GM23338 (cell line): ENCODE measurements at regions not wholly inside any gene's neighbourhood (a gene's known extent, or its start where the extent isn't known, plus 50 kb on each side); places are given as distances from the start of the nearest gene placed in this dataset.
A peak's percentile ranks its signal among the peaks of the same experiment; 100 is the strongest.

Experiments used
- ATAC-seq: fragments of 200-7000 bp; cut with Tn5 transposase; 3 replicates; pipeline ENCODE4 v1.9.1; 2020
- DNase-seq: peaks from one replicate; pipeline ENCODE4 v3.0.0-alpha.2; 2015; ENCODE audit warnings: low spot score
- H2AFZ ChIP-seq: fragments of 200-600 bp; sonication (generic); 2 replicates; pipeline ENCODE4 v1.8.0; 2016; ENCODE audit warnings: antibody characterized with exemption, mild to moderate bottlenecking, moderate library complexity
- H3F3A ChIP-seq: fragments of 200-600 bp; sonication (generic); replicated peaks from 2 replicates; pipeline ENCODE4 v1.8.0; 2017; ENCODE audit warnings: antibody characterized with exemption, mixed run types, low read depth
- H3K27ac ChIP-seq: fragments of 200-600 bp; sonication (generic); 2 replicates; pipeline ENCODE4 v1.6.1; 2016; ENCODE audit warnings: low read depth
- H3K27me3 ChIP-seq: fragments of 200-600 bp; sonication (generic); 2 replicates; pipeline ENCODE4 v1.8.0; 2016; ENCODE audit warnings: mild to moderate bottlenecking, mixed run types, moderate library complexity; ENCODE audit not compliant: insufficient read depth
- H3K36me3 ChIP-seq: fragments of 200-600 bp; sonication (generic); 2 replicates; pipeline ENCODE4 v1.8.0; 2016; ENCODE audit warnings: mild to moderate bottlenecking; ENCODE audit not compliant: insufficient read depth
- H3K4me1 ChIP-seq: fragments of 200-600 bp; sonication (generic); 2 replicates; pipeline ENCODE4 v1.8.0; 2016; ENCODE audit warnings: mild to moderate bottlenecking, moderate library complexity; ENCODE audit not compliant: insufficient read depth
- H3K4me2 ChIP-seq: fragments of 200-600 bp; sonication (generic); 2 replicates; pipeline ENCODE4 v1.7.1; 2017; ENCODE audit warnings: mixed run types
- H3K4me3 ChIP-seq: fragments of 200-600 bp; sonication (generic); 2 replicates; pipeline ENCODE4 v1.6.1; 2016; ENCODE audit warnings: mixed run types
- H3K79me2 ChIP-seq: fragments of 200-600 bp; sonication (generic); replicated peaks from 2 replicates; pipeline ENCODE4 v1.8.0; 2017; ENCODE audit warnings: mild to moderate bottlenecking; ENCODE audit not compliant: insufficient read depth
- H3K9me2 ChIP-seq: fragments of 200-600 bp; sonication (generic); 2 replicates; pipeline ENCODE4 v1.8.0; 2017; ENCODE audit not compliant: insufficient read depth
- H4K20me1 ChIP-seq: fragments of 200-600 bp; sonication (generic); replicated peaks from 2 replicates; pipeline ENCODE4 v1.8.0; 2017; ENCODE audit warnings: mild to moderate bottlenecking; ENCODE audit not compliant: insufficient read depth
- H3K27ac Mint-ChIP-seq: 2 replicates; pipeline ENCODE4 v1.8.0; 2020; ENCODE audit warnings: inconsistent platforms, mild to moderate bottlenecking, moderate library complexity, mixed read lengths
- H3K27me3 Mint-ChIP-seq: 3 replicates; pipeline ENCODE4 v1.8.0; 2022; ENCODE audit warnings: low read depth, mild to moderate bottlenecking, moderate library complexity, mixed read lengths, inconsistent platforms; ENCODE audit not compliant: insufficient read depth, poor library complexity
- H3K36me3 Mint-ChIP-seq: 3 replicates; pipeline ENCODE4 v1.8.0; 2021; ENCODE audit warnings: low read depth, mild to moderate bottlenecking, inconsistent platforms, moderate library complexity, mixed read lengths
- H3K4me1 Mint-ChIP-seq: 3 replicates; pipeline ENCODE4 v1.8.0; 2020; ENCODE audit warnings: mild to moderate bottlenecking, inconsistent platforms, mixed read lengths
- H3K4me3 Mint-ChIP-seq: 3 replicates; pipeline ENCODE4 v1.8.0; 2021; ENCODE audit warnings: moderate library complexity, mild to moderate bottlenecking, inconsistent platforms, mixed read lengths
- H3K9me3 Mint-ChIP-seq: 3 replicates; pipeline ENCODE4 v1.8.0; 2020; ENCODE audit warnings: moderate library complexity, mild to moderate bottlenecking, inconsistent platforms, mixed read lengths
- CTCF ChIP-seq, 2 experiments: fragments of 200-600 bp in 1 of 2; sonication (generic) in 1 of 2; conservative IDR thresholded peaks; 2 replicates each; pipeline versions ENCODE4 v1.5.1 to v1.6.1; 2016 to 2017; ENCODE audit warnings: antibody characterized with exemption in 2 of 2, low read depth in 2 of 2, mild to moderate bottlenecking in 2 of 2, moderate library complexity in 1 of 2
- ETS1 ChIP-seq: IDR thresholded peaks from 2 replicates; pipeline ENCODE4 v1.6.1; 2016; ENCODE audit warnings: antibody characterized with exemption
- EZH2 ChIP-seq: fragments of 200-600 bp; sonication (generic); IDR thresholded peaks from one replicate; pipeline ENCODE4 v1.8.0; 2017; ENCODE audit warnings: antibody characterized with exemption, mild to moderate bottlenecking, low read depth; ENCODE audit not compliant: unreplicated experiment
- JUNB ChIP-seq: IDR thresholded peaks from one replicate; pipeline ENCODE4 v1.6.1; 2016; ENCODE audit warnings: antibody characterized with exemption; ENCODE audit not compliant: unreplicated experiment
- POLR2AphosphoS5 ChIP-seq: IDR thresholded peaks from 2 replicates; pipeline ENCODE4 v1.6.1; 2016; ENCODE audit warnings: antibody characterized with exemption, low read depth
- REST ChIP-seq: IDR thresholded peaks from one replicate; pipeline ENCODE4 v1.6.1; 2018; ENCODE audit warnings: antibody characterized with exemption; ENCODE audit not compliant: unreplicated experiment
- ZNF114 ChIP-seq: fragments of 250-450 bp; sonication (Bioruptor Pico); IDR thresholded peaks from 2 replicates; pipeline ENCODE4 v1.5.0; 2020; ENCODE audit warnings: mild to moderate bottlenecking, moderate library complexity
- ZNF331 ChIP-seq: fragments of 250-450 bp; sonication (Bioruptor Pico); IDR thresholded peaks from 2 replicates; pipeline ENCODE4 v1.5.0; 2020; ENCODE audit warnings: low read depth, mild to moderate bottlenecking, moderate library complexity
- ZNF462 ChIP-seq: fragments of 250-450 bp; sonication (Bioruptor Pico); IDR thresholded peaks from 2 replicates; pipeline ENCODE4 v1.5.0; 2020; ENCODE audit warnings: mild to moderate bottlenecking, moderate library complexity

- H3F3A ChIP-seq: no peaks in the 10 kb centered on the region
- H3K27ac ChIP-seq: no peak overlapping the region
- H3K9me2 ChIP-seq: no peaks in the 10 kb centered on the region; the same call in 1 of the 2 replicates
- Mint-ChIP-seq H3K4me1 (no peaks in the 10 kb centered on the region), H3K27me3 (peaks cover 5% of the 10 kb centered on the region), H3K27ac (no peak overlapping the region), H3K4me3 (no peak overlapping the region), H3K9me3 (peaks cover 7% of the 10 kb centered on the region; the same call in 2 of the 3 replicates), H3K36me3 (no peaks in the 10 kb centered on the region)
- no peaks in the 10 kb centered on the region for H3K27me3 ChIP-seq
- ATAC-seq: no peak
- DNase-seq: no peak
- H3K79me2 ChIP-seq: no peaks in the 10 kb centered on the region
- H2AFZ ChIP-seq: no peak overlapping the region
- no peak overlapping the region for H3K4me2 ChIP-seq
- H3K4me3 ChIP-seq: no peak overlapping the region
- H3K4me1 ChIP-seq: no peaks in the 10 kb centered on the region
- H4K20me1 ChIP-seq: no peaks in the 10 kb centered on the region
- TF ChIP-seq ZNF331 (peak; percentile 87), CTCF (conservative IDR thresholded peaks at IDR 0.05; ENCODE audit: low read depth in 2 of 2) (no peak)
- H3K36me3 ChIP-seq: 0 out of 2 replicates have a peak, but pooled peaks cover 5% of the 10 kb centered on the region
These were observed 270.8 kb downstream of the PRDM2 start for GRCh38 chr1:13970631-13971247.

GRCh38 chr1:13976485-13976884 is 276.5 kb downstream of the PRDM2 start:
- Mint-ChIP-seq H3K9me3 (peaks cover 2% of the 10 kb centered on the region; the same call in 1 of the 3 replicates), H3K27me3 (peaks cover 4% of the 10 kb centered on the region), H3K27ac (no peak overlapping the region), H3K4me1 (no peaks in the 10 kb centered on the region), H3K36me3 (no peaks in the 10 kb centered on the region), H3K4me3 (no peak overlapping the region)
- Histone ChIP-seq H4K20me1 (no peaks in the 10 kb centered on the region), H2AFZ (no peak overlapping the region), H3K79me2 (no peaks in the 10 kb centered on the region), H3F3A (no peaks in the 10 kb centered on the region), H3K27me3 (no peaks in the 10 kb centered on the region), H3K36me3 (no peaks in the 10 kb centered on the region), H3K27ac (no peak overlapping the region), H3K4me1 (no peaks in the 10 kb centered on the region), H3K9me2 (peaks cover 2% of the 10 kb centered on the region; the same call in 1 of the 2 replicates), H3K4me3 (no peak overlapping the region), H3K4me2 (no peak overlapping the region)
- no peak for ATAC-seq
- DNase-seq: no peak
- no peak for TF ChIP-seq EZH2
- no peak for TF ChIP-seq ZNF114 (CRISPR knock-in tag)
- TF ChIP-seq POLR2AphosphoS5: no peak
- TF ChIP-seq REST: no peak
- no peak for TF ChIP-seq ZNF331
- no peak for TF ChIP-seq ZNF462
- TF ChIP-seq ETS1: no peak
- TF ChIP-seq JUNB: no peak
